GM19455 (cell line): ENCODE measurements at regions not wholly inside any gene's neighbourhood (a gene's known extent, or its start where the extent isn't known, plus 50 kb on each side); places are given as distances from the start of the nearest gene placed in this dataset.

ENCODE experiments used
- ATAC-seq: cut with Tn5 transposase; IDR thresholded peaks from one replicate; pipeline ENCODE4 v1.9.1; 2021; ENCODE audit not compliant: unreplicated experiment

DNA sequence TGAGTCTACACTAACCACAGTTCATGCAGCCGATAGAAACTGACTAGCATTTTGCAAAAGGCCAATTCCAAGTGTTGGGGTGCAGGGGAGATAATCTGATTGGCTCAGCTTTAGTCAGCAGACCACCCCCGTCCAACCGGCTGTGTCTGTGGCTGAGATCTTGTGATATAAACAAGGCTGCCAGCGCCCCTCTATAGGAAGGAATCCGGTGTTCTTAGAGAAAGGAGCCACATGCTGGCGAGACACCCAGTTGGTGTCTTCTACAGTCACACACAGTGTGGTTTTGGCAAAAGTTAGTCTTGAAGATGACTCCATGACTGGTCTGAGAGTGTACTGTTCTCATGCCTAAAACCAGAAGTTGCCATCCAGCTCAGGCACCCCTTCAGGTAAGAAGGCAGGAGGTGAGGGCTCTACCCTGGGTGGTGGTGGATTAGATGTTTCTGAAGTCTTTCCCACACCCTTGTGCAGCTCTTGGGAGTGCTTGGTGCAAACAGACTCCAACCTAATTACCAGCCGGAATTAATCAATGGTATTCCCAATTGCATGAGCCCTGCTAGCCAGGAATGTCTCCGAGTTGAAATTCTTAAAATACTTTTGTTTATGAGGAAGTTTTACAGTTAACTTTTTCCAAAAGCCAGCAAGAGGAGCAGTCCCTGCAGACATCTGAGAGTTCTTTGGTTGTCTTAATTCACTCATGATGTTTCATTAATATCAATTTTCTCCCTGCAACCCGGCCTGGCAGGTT lies 172.3 kb upstream of the IRX6 start:
- no peak for ATAC-seq

DNA sequence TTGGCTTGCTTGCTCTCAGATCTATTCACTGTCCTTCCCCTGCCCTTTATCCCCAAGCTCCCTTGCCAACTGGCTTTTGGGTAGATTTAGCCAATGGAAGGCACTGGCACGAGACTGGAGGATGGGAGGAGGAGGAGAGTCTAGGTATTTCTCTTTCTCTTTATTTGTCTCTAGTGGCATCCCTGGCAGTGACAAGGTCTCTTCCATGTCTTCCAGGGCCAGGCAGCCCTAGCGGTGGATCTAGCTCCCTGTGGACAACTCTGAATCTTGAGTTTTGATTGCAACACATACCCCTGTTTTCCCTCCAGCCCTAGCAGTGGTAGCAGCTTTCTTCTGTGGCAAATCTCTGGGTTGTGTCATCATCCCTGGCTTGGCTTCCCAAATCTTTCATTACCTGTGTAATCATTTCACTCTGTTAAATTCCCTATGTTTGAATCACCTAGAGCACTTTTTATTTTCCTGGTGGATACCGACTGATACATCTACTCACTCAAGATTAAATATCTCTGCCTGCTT lies 171.1 kb upstream of the IRX6 start:
- no peak for ATAC-seq

DNA sequence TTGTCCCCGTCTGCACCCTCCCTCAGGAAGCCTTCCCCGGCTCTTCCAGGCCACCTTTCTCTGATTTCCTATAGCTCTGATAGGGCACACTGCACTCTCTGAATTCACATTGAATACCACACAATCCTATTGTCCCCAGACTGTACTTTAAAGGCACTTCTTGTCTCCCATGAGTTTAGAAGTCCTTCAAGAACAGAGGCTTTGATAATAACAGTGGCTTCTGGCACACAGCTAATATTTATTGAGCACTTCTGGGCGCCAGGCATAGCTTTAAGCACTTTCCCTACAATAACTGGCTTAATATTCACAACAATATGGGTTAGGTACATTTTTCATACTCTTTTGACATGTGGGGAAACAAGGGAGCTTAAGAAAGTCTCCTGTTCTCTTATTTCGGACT lies 169.7 kb upstream of the IRX6 start:
- no peak for ATAC-seq

DNA sequence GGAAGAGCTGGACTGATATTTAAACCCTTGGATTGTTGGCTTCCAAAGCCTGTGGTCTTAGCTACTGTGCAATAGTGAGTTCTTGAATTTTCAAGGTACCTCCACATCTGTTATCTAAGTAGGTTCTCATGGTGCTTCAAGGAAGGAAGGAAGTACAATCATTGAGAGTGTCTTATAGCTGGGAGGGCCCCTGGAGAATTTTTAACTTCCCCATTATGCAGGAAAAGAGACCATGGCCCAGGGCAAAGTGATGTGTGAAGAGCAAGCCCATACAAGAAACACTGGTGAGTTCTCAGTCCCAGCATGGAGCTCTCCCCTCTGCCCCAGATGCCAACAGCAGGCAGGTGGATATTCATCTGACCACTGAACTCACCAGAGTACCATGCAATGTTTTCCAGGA lies 169.0 kb upstream of the IRX6 start:
- ATAC-seq = no peak

DNA sequence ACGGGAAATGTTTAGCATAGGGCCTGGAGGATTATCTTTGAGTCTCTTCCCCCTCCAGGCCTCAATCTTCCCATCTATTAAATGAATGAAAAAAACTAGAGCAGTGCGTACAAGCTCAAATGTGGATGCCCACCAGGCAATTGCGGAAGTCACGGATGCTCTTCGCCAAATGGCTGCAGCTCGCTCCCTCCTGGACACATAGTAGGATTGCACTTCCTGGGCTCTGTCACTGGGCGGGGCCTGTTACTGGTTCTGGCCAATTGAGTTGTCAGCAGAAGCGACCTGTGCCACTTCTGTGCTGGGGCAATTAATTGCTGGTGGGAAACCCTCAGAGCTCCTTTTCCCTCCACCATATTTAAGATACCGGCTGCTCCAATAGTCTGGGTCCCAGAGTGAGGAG lies 168.2 kb upstream of the IRX6 start:
- no peak for ATAC-seq

DNA sequence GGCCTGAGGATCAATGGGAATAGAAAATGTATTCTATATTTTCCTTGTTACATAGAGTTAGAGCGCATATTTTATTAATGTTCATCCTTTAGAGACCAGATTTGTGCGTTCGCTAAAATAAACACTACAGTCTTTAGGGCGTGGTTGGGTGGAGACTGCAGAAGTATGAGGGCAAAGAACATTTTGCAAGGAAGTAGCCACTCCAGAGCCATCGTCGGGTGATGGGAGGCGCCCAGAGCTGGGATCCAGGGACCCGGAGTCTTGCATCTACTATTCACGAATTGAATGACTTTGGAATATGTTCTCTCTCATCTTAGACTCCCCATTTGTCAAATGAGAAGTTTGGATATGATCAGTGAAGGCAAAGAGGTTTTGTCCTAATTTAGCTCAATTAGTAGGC lies 154.2 kb upstream of the IRX6 start:
- no peak for ATAC-seq

DNA sequence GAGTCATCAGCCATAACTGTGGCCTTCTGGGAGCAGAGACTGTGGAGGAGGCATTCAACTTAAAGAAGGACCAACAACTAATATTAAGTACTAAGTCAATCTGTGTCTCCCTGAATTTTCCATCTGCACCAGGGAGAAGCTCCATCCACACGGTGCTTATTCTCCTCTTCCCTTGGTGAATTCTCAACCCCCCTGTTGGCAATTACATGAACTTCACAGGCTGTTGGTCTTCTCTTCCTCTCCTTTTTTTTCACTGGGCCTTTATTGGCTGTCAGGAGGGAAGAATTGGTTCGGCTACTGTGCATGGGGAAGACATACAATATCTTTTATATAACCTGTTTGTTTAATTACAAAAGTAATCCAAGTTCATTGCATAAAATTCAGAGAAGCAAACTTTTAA lies 152.8 kb upstream of the IRX6 start:
- ATAC-seq = no peak

DNA sequence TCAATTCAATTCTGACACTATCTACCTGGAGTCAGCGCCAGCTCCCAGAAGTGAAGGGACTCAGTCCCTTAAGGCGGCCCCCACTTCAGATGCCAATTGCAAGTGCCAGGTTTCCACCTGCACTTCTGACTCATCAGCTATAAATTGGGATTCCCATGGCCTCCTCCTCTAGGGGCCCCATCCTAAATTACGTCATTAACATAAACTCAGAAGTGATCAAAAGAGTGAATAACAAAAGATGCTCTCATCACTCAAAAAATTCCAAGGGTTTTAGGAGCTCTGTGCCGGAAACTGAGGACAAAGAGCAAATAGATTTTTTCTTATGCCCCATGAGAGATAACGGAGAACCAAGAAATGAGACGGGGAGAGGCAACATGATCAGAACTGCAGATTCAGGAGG lies 148.6 kb upstream of the IRX6 start:
- no peak for ATAC-seq

DNA sequence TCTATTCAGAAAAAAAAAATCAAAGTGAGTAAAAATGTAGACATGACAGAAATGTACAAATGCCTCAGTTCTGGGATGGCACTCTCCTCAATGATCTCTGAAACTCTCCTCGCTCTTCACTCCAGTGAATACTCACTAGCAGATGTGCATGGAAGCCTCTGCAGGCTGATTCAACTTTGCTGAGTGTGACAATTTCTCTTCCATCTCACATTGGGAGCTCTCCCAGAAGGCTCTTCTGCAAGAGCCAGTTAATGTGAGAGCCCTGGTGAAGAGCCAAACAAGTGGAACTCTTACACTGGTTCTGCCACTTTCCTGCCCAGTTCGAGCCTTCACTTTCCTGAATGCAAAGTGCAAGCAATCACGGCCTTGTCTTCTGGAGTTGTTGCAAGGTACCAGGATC lies 147.1 kb upstream of the IRX6 start:
- no peak for ATAC-seq

DNA sequence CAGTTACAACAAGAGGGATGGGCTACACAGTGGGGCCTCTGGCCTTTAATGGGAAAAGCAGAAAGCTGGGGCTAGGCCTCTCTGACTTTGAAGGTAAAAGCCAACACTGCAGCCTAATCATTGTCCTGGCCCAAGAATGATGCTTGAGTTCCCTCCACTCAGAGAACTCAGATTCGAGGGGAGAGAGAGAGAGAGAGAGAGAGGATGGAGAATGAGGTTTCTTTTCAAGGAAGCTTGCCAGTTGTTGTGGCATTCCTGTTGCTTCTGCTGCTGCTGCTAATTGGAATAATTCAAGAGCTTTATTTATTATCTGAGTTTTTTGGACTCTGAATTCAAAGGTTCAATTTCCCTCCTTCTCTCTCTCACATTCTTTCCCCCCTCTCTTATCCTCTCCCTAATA lies 144.6 kb upstream of the IRX6 start:
- ATAC-seq = no peak

DNA sequence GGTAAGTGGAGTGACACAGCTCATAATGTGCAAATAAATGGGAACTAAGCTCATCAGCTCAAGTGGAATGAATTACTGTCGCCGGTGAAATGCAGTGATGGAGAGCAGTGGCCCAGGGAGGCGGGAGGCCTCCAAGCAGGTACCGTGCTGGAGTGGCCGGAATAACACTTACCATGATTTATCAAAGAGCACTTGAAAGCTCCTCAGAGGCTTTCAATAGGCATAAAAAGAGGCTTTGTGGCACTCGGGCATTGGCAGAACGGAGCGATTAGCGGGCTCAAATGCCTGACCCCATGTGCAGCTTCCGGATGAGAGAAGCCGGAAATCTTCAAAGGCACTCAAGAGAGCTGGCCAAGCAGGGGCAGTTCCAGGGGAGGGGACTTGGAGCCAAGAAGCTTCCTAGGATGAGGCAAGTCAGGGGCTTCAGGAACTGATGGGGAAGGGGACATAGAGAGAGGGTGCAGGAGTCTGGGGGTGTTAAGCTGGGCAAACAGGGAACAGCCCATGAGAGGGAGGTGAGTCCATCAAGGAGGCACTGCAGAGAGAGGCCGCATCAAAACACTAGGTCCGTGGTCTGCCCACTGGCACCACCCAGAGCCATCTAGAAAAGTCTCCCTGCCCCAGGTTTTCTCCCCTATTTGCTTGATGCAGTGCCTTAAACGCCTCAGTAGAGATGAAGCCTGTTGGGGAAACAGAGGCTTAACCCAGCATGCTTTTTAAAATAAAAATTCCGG lies 144.0 kb upstream of the IRX6 start:
- no peak for ATAC-seq

DNA sequence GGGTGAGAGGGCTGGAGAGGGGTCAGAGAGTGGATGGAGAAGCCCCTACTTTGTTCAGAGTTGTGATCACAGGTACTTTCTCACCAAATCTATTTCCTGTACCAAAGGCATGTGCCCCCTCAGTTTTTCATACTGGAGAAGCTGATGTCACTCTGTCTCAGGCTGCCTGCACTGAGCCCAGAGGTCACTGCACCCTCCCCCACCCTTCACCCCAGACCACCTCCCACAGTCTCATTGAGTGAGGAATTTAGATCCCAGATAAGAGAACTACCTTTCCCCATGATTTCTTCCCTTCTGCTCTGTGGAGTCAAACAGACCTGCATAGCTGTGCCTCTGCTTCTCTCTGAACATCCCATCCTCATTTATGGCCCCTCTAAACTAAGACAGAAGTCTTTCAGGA lies 140.0 kb upstream of the IRX6 start:
- ATAC-seq = no peak

DNA sequence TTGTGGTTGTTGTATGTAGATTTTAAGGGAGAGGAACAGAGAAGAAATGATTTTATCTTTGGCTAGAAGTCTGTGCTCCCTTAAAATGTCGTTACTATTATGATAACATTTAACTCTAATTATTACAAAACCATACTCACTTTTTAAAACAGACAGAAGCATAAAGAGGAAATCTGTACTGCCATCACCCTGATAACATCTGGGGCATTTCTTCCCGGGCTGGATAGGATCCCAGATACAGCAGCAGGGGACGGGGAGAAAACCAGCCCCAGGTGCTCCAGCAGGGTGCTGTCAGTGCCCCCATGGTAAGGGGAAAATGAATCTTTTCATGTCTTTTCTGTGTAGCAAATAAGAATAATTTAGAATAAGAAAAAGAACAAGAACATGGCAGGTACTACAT lies 139.4 kb upstream of the IRX6 start:
- ATAC-seq = no peak

DNA sequence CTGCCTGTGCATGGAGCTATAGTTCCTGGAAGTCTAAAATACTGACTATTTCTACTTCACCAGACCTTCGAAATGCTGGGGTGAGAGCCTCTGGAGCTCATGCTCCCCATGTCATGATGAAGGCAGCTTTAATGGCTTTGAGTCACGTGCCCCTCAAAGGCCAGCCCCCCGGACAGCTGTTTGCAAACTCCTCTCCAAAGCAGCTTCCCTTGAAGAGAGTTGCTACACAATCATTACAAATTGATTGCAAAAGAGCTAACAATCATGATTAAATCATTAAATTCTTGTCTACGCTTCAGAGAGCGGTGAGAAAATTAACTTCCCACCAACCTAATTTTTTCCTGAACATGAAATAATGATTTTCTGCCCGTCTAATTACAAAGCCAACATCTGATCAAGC lies 134.8 kb upstream of the IRX6 start:
- ATAC-seq = no peak

DNA sequence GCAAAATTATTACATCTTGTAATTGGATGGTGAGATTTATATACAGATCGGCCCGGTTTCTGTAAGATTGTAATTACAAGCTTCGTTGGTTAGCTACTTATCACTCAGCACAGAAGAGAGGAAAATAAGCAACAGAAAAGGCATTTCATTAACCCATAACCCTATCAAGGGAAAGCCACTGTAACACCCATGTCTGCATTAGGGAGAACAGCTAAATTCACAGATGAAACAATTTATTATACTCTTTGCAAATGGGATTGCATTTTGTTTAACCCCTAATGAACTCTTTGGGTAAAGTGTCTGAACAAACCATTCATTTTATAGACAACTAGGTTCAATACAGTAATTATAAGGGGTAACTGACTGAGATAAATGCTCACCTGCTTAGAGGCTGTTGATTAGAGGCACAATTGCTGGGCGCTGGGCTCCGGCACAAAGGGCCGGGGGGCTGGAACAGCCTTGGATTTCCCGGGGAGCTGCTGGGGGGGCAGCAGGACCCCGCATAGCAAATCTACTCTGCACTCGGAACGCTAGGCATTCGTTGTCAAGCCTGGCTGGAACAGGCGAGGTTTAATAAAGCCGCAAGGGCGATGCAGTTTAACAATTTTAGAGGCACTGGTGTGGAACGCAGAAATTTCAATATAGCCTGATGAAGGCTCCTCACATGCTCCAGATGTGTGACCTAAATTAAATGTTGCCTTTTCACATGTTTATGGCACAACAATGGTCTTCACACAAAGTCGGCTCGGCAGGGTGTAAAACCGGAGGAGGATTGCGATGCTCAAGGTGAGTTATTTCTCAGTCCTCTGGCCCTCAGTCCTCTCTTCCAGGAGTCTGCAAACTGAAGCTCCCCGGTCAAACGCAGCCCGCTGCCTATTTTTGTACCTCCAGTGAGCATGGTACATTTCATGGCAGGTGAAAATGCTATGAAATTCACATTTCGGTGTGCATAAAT lies 134.0 kb upstream of the IRX6 start:
- no peak for ATAC-seq

DNA sequence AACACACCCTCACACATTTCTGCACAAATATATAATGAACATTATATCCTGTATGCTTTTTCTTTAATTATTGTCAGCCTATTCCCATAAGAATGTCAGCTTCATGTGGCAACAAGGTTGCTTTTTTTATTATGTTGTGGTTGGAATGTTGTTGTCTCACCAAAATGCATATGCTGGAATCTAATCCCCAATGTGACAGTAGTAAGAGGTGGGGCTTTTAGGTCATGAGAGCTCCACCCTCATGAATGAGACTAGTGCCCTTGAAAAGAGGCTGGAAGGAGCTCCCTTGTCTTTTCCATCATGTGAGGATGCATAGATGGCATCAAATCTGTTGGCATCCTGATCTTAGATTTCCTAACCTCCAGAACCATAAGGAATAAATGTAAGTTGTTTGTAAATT lies 131.3 kb upstream of the IRX6 start:
- ATAC-seq = no peak

DNA sequence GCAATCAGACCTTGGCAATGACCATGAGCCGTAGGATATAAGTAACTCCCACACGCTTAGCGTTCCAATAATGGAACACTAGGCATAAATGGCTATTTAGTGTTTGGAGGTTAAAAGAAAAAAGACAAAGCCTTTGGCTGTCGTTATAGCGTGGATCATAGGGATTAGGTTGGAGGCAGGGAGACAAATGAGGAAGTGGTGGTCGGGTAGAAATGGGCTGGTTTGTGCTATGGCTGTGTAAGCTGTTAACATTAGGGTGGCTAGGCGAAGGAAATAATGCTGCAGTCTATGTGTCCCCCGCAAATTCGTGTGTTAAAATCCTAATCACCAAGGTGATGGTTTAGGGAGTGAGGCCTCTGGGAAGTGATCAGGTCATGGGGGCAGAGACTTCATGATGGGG lies 120.4 kb upstream of the IRX6 start:
- no peak for ATAC-seq

DNA sequence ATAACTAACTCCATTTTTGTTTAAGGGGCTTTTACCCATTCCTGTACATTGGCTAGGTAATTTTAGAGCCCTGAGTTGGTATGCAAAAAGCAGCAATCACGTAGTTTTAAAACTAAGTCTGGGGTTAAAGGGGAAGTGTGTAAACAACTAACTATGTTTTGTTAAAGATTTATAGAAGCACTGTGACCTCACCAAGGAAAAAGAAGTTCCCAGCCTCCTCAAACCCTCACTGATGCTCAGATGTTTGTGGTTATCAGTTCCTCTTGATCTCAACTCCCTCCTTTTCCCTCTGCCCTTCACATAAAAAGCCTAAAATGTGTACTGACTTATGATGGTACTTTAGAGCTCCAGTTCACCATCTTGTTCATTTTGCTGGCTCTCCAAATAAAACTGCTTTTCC lies 119.9 kb upstream of the IRX6 start:
- ATAC-seq = no peak

DNA sequence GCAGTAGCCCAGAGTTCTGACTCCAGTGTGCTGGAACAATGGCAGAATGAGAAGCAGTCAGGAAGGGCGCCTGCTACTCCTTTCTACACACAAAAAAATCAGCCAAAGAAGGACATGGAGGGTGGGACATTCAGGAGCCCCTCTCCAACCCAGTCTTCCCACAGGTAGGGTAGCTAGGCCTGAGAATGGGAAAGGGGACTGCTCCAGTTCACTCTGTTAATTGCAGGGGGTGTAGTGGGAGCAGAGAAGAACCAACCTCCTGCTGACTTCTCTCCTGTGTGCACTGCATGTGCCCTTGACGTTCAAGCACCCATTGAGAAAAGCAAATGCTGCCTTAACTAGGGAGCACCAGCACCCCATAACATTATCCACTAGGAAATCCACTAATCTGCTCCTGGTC lies 119.1 kb upstream of the IRX6 start:
- ATAC-seq = no peak

DNA sequence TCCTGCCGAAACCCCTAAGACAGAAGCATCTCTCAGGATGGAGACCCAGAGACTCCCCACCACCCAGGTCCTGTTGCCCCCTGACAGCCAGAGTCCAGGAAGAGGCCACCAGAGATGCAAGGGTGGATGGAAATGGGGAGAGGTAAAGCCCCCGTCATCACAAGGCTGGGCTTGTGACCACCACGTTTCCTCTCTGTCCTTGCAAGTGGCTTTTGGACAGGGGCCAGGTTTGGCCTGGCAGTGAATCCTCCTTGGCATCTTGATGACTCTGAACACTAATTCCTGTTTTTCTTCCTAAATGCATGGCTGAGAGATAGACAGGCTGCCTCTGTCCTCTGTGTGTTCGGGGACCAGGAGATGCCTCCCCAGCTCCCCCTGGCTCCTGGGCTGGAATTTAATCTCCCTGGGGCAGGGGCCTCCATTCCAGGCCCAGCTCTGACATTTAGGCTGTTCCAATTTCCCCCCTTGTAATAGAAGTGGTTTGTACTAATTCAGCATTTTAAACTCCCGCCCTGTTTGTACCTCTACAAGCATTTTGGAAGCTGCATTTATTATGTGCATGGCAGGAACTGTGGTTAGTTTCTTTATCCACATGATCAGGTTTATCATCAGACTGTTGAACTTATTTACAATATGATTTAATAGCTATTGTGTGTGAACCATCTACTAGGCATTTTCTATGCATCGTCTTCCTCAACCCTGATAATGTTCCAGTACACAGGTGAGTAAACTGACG lies 116.1 kb upstream of the IRX6 start:
- ATAC-seq = no peak

DNA sequence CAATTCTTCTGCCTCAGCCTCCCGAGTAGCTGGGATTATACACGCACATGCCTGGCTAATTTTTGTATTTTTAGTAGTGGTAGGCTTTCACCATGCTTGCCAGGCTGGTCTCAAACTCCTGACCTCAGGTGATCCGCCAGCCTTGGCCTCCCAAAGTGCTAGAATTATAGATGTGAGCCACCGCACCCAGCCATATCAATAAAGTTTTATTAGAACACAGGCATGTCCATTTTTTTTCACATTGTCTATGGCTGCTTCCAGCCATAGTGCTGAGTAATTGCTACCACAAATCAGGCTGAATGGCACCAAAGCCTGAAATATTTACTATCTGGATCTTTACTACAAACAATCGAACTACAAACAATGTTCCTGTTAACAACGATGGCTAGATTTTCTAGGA lies 114.4 kb upstream of the IRX6 start:
- ATAC-seq = no peak
